K562 (cell line): ENCODE measurements at regions not wholly inside any gene's neighbourhood (a gene's known extent, or its start where the extent isn't known, plus 50 kb on each side); places are given as distances from the start of the nearest gene placed in this dataset.

Experiments used
- ATAC-seq: fragments of 200-7000 bp; cut with Tn5 transposase; 3 replicates; pipeline ENCODE4 v1.9.1; 2020; ENCODE audit warnings: moderate library complexity
- BruUV-seq: library from RNA; stranded (reverse); fragments of 400-500 nt; replicated peaks from 2 replicates; lab custom pipeline; 2021; lab: Mats Ljungman, UMichigan
- CTCF ChIA-PET: fragments of 300-600 bp; formaldehyde crosslinking; extraction: SDS; loops from one replicate; lab custom pipeline; 2021; ENCODE audit warnings: low intra/inter-chr PET ratio; lab: Yijun Ruan, JAX
- POLR2A ChIA-PET: fragments of 300-600, 350-650 bp; sonication (Branson Sonifier 250); formaldehyde crosslinking; extraction: SDS; loops from one replicate; lab custom pipeline; 2021; ENCODE audit warnings: antibody characterized with exemption, inconsistent platforms; lab: Yijun Ruan, JAX
- DNase-seq, 4 experiments: peaks; one replicate each; pipeline versions ENCODE4 v3.0.0 to v3.0.0-alpha.2; 2011 to 2018; ENCODE audit warnings: low spot score in 3 of 4, mixed read lengths in 3 of 4; ENCODE audit errors: extremely low read depth in 1 of 4
- FAIRE-seq: peaks from 2 replicates; lab custom pipeline; 2011; peaks lifted over from hg19 to GRCh38; lab: Jason Lieb, UNC
- H2AFZ ChIP-seq: 2 replicates; pipeline ENCODE4 v1.6.0; 2011; ENCODE audit warnings: low read depth, low read length, control low read depth, inconsistent platforms
- H3K27ac ChIP-seq: fragments of 200-600 bp; 3 replicates; pipeline ENCODE4 v1.8.0; 2011; ENCODE audit warnings: low read depth, mild to moderate bottlenecking, control low read depth, inconsistent platforms, low read length, moderate library complexity, mixed read lengths; ENCODE audit errors: extremely low read depth
- H3K27me3 ChIP-seq, 2 experiments: fragments of 300-600 bp in 1 of 2; 2 replicates in 1 of 2; 3 replicates in 1 of 2; pipeline versions ENCODE4 v1.6.0 to v1.8.0; 2011; ENCODE audit warnings: inconsistent platforms in 2 of 2, low read length in 2 of 2, mild to moderate bottlenecking in 1 of 2, mixed read lengths in 1 of 2, moderate library complexity in 1 of 2; ENCODE audit not compliant: control insufficient read depth in 2 of 2, insufficient read depth in 2 of 2
- H3K36me3 ChIP-seq: fragments of 300-600 bp; 3 replicates; pipeline ENCODE4 v1.8.0; 2011; ENCODE audit warnings: mild to moderate bottlenecking, low read length, inconsistent platforms; ENCODE audit not compliant: control insufficient read depth, insufficient read depth
- H3K4me1 ChIP-seq, 2 experiments: fragments of 200-600 bp in 1 of 2; replicated peaks in 1 of 2; 2 replicates in 1 of 2; 3 replicates in 1 of 2; pipeline versions ENCODE4 v1.5.1 to v1.8.0; 2011; ENCODE audit warnings: inconsistent platforms in 2 of 2, low read length in 2 of 2, mild to moderate bottlenecking in 1 of 2, mixed read lengths in 1 of 2, moderate library complexity in 1 of 2; ENCODE audit not compliant: control insufficient read depth in 2 of 2, insufficient read depth in 2 of 2
- H3K4me2 ChIP-seq: 2 replicates; pipeline ENCODE4 v1.6.1; 2011; ENCODE audit warnings: low read length, control low read depth, inconsistent platforms, mixed read lengths; ENCODE audit not compliant: insufficient read depth
- H3K4me3 ChIP-seq: fragments of 200-600 bp; sonication (generic), shearing (Covaris generic); 2 replicates; pipeline ENCODE4 v1.5.1; 2016; ENCODE audit warnings: control low read depth, inconsistent platforms
- H3K79me2 ChIP-seq: fragments of 200-600 bp; 3 replicates; pipeline ENCODE4 v1.8.0; 2011; ENCODE audit warnings: low read length, inconsistent platforms; ENCODE audit not compliant: control insufficient read depth, insufficient read depth
- H3K9ac ChIP-seq, 2 experiments: 2 replicates each; pipeline versions ENCODE4 v1.6.0 to v1.6.1; 2011; ENCODE audit warnings: low read depth in 2 of 2, low read length in 2 of 2, control low read depth in 1 of 2, inconsistent platforms in 1 of 2, mild to moderate bottlenecking in 1 of 2, mixed read lengths in 1 of 2; ENCODE audit not compliant: insufficient read depth in 1 of 2
- H3K9me1 ChIP-seq: one replicate; pipeline ENCODE4 v1.6.0; 2011; ENCODE audit warnings: inconsistent platforms, mild to moderate bottlenecking, low read length, moderate library complexity; ENCODE audit not compliant: control insufficient read depth, insufficient read depth
- H3K9me3 ChIP-seq: replicated peaks from 2 replicates; pipeline ENCODE4 v1.5.1; 2011; ENCODE audit warnings: low read depth, low read length, inconsistent platforms; ENCODE audit not compliant: control insufficient read depth, insufficient read depth
- H4K20me1 ChIP-seq: replicated peaks from 2 replicates; pipeline ENCODE4 v1.6.1; 2011; ENCODE audit warnings: low read length, inconsistent platforms, mixed read lengths; ENCODE audit not compliant: control insufficient read depth, insufficient read depth
- CEBPB ChIP-seq: fragments of 450-650 bp; IDR thresholded peaks from 2 replicates; pipeline ENCODE4 v1.6.1; 2016; ENCODE audit warnings: missing genetic modification characterization, missing compliant biosample characterization
- ELF2 ChIP-seq: fragments of 250-450 bp; sonication (Bioruptor Pico); IDR thresholded peaks from 2 replicates; pipeline ENCODE4 v1.5.0; 2021; ENCODE audit warnings: mild to moderate bottlenecking
- HNRNPL ChIP-seq: fragments of 200-400 bp; formaldehyde crosslinking; IDR thresholded peaks from 2 replicates; pipeline ENCODE4 v1.6.1; 2017; ENCODE audit warnings: low read depth, mild to moderate bottlenecking, low read length
- HSF4 ChIP-seq: fragments of 250-450 bp; sonication (Bioruptor Pico); IDR thresholded peaks from 2 replicates; pipeline ENCODE4 v2.1.2; 2022; ENCODE audit warnings: mild to moderate bottlenecking, moderate library complexity, borderline replicate concordance
- ID3 ChIP-seq, 2 experiments: fragments of 250-450 bp in 1 of 2; fragments of 450-650 bp in 1 of 2; sonication (Bioruptor Pico) in 1 of 2; IDR thresholded peaks; 2 replicates each; pipeline versions ENCODE4 v1.6.1 to v1.8.0; 2016 to 2021; ENCODE audit warnings: mild to moderate bottlenecking in 2 of 2, moderate library complexity in 2 of 2, missing compliant biosample characterization in 1 of 2, missing genetic modification characterization in 1 of 2
- MAFG ChIP-seq: fragments of 450-650 bp; conservative IDR thresholded peaks from 2 replicates; pipeline ENCODE4 v1.6.1; 2016; ENCODE audit warnings: missing genetic modification characterization, missing compliant biosample characterization
- RAD21 ChIP-seq, 2 experiments: fragments of 250-450 bp in 1 of 2; fragments of 450-650 bp in 1 of 2; sonication (Bioruptor Pico) in 1 of 2; formaldehyde crosslinking in 1 of 2; IDR thresholded peaks in 1 of 2; conservative IDR thresholded peaks in 1 of 2; 2 replicates each; pipeline versions ENCODE4 v1.4.0 to v1.8.0; 2020 to 2022; ENCODE audit warnings: mild to moderate bottlenecking in 2 of 2, moderate library complexity in 1 of 2
- RAD51 ChIP-seq: fragments of 450-650 bp; IDR thresholded peaks from 2 replicates; pipeline ENCODE4 v1.7.1; 2016; ENCODE audit warnings: low read depth, mild to moderate bottlenecking, borderline replicate concordance
- SRSF3 ChIP-seq: fragments of 200-400 bp; formaldehyde crosslinking; IDR thresholded peaks from 2 replicates; pipeline ENCODE4 v1.6.1; 2016; ENCODE audit warnings: mild to moderate bottlenecking, low read length, moderate library complexity; ENCODE audit not compliant: insufficient read depth
- TFAP4 ChIP-seq: sonication (generic); formaldehyde crosslinking; IDR thresholded peaks from 2 replicates; pipeline ENCODE4 v1.8.0; 2022; ENCODE audit warnings: missing genetic modification reagents, mild to moderate bottlenecking, moderate library complexity, borderline replicate concordance
- ZNF12 ChIP-seq: sonication (generic); formaldehyde crosslinking; IDR thresholded peaks from 2 replicates; pipeline ENCODE4 v1.4.0; 2020; ENCODE audit warnings: mild to moderate bottlenecking, missing genetic modification reagents
- ZNF57 ChIP-seq: fragments of 450-650 bp; formaldehyde crosslinking; IDR thresholded peaks from 2 replicates; pipeline ENCODE4 v1.4.0; 2020; ENCODE audit warnings: mild to moderate bottlenecking, moderate library complexity
- ZNF655 ChIP-seq: fragments of 250-450 bp; sonication (Bioruptor Pico); IDR thresholded peaks from 2 replicates; pipeline ENCODE4 v1.5.0; 2021
- ZNF780A ChIP-seq: fragments of 250-450 bp; sonication (Bioruptor Pico); IDR thresholded peaks from 2 replicates; pipeline ENCODE4 v1.5.0; 2021; ENCODE audit warnings: mild to moderate bottlenecking
- WGBS: fragments of 100-300 bp; shearing (Covaris generic); methylation state at CpG from one replicate; pipeline ENCODE4 v1.1.6; 2016; ENCODE audit warnings: low coverage, mixed read lengths; ENCODE audit not compliant: insufficient coverage; ENCODE audit errors: missing lambda C conversion rate; 5-methylcytosine and 5-hydroxymethylcytosine counted together
- in situ Hi-C: fragments of 300-500 bp; cut with MboI; formaldehyde crosslinking; loops from 4 replicates; pipeline ENCODE4 v1.15.0; 2018; ENCODE audit warnings: inconsistent platforms, mixed read lengths
- intact Hi-C: fragments of 100-400 bp; cut with micrococcal nuclease; formaldehyde crosslinking; loops from 2 replicates; pipeline ENCODE4 v1.14.2; 2022
- TF ChIP-seq, protein P1 (sequence below): fragments of 250-450 bp; sonication (Bioruptor Pico); IDR thresholded peaks from 2 replicates; pipeline ENCODE4 v1.8.0; 2022; ENCODE audit warnings: inconsistent platforms, mild to moderate bottlenecking, moderate library complexity, borderline replicate concordance
- TF ChIP-seq, protein P2 (sequence below): fragments of 450-650 bp; formaldehyde crosslinking; IDR thresholded peaks from 2 replicates; pipeline ENCODE4 v1.4.0; 2020; ENCODE audit warnings: mild to moderate bottlenecking, mixed read lengths

DNA sequence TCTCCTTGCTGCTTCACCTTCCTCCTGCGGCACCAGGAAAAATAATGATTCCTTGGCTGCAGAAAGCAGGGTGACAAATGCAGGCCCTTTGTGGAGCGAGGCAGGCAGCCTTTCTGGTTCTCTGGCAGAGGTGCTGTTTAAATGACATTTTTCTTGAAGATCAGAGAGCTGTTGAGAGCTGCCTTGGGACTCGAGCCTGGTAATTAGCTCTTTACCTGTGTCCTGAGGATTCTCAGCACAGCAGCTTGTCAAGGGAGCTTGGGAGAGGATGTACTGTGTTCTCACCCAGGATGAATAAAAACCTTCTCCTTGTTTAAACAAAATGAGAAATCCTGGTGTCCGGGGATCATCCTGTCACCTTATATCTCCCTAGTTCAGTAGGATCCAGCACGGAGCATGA lies 204.0 kb downstream of the AACS start:
- no peak for TF ChIP-seq ZNF655 (CRISPR knock-in tag)
- TF ChIP-seq CEBPB, result no peak
- no peak for TF ChIP-seq ELF2 (CRISPR knock-in tag)
- no peak for TF ChIP-seq MAFG (tag)
- no peak for TF ChIP-seq TFAP4
- no peak for TF ChIP-seq SRSF3
- TF ChIP-seq, protein P1, sequence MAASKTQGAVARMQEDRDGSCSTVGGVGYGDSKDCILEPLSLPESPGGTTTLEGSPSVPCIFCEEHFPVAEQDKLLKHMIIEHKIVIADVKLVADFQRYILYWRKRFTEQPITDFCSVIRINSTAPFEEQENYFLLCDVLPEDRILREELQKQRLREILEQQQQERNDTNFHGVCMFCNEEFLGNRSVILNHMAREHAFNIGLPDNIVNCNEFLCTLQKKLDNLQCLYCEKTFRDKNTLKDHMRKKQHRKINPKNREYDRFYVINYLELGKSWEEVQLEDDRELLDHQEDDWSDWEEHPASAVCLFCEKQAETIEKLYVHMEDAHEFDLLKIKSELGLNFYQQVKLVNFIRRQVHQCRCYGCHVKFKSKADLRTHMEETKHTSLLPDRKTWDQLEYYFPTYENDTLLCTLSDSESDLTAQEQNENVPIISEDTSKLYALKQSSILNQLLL, result no peak
- no peak for TF ChIP-seq ID3 (CRISPR knock-in tag; IDR thresholded peaks at IDR 0.05)
- no peak for TF ChIP-seq ID3 (tag; IDR thresholded peaks at IDR 0.05)
- TF ChIP-seq RAD21 (CRISPR knock-in tag; conservative IDR thresholded peaks at IDR 0.05 in 1 of 2, IDR thresholded peaks at IDR 0.05 in 1 of 2), result no peak
- no peak for TF ChIP-seq HNRNPL
- TF ChIP-seq ZNF780A (CRISPR knock-in tag), result no peak
- no peak for TF ChIP-seq ZNF57 (CRISPR knock-in tag)
- TF ChIP-seq, protein P2, sequence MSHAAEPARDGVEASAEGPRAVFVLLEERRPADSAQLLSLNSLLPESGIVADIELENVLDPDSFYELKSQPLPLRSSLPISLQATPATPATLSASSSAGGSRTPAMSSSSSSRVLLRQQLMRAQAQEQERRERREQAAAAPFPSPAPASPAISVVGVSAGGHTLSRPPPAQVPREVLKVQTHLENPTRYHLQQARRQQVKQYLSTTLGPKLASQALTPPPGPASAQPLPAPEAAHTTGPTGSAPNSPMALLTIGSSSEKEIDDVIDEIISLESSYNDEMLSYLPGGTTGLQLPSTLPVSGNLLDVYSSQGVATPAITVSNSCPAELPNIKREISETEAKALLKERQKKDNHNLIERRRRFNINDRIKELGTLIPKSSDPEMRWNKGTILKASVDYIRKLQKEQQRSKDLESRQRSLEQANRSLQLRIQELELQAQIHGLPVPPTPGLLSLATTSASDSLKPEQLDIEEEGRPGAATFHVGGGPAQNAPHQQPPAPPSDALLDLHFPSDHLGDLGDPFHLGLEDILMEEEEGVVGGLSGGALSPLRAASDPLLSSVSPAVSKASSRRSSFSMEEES (CRISPR knock-in tag), result no peak
- no peak for TF ChIP-seq RAD51
- TF ChIP-seq HSF4 (CRISPR knock-in tag), result no peak
- TF ChIP-seq ZNF12 (CRISPR knock-in tag), result no peak
- H3K4me2 ChIP-seq, result no peak overlapping the region
- ChIA-PET CTCF (no interaction called here), POLR2A (interaction anchor here (1.0 kb wide), 1 partner anchor 9 kb away, joined by 3 read pairs; no protein-coding TSS in a partner anchor)
- FAIRE-seq, result no peak
- H3K36me3 ChIP-seq, result no peaks in the 10 kb centered on the region
- ATAC-seq, result no peak
- H3K9ac ChIP-seq, result no peak overlapping the region
- intact Hi-C loops (no loop called here), in situ Hi-C loops (no loop called here)
- DNase-seq, result no peak
- no peak overlapping the region for H2AFZ ChIP-seq
- no peaks in the 10 kb centered on the region for H3K9me1 ChIP-seq
- H3K4me3 ChIP-seq, result no peak overlapping the region
- WGBS, result 0% methylated on average over 5 of the region's 5 CpGs
- no peak overlapping the region for H3K27ac ChIP-seq
- no TSS peak for BruUV-seq
- H3K79me2 ChIP-seq, result no peaks in the 10 kb centered on the region
- no peaks in the 10 kb centered on the region for H3K9me3 ChIP-seq
- H3K4me1 ChIP-seq, result no peaks in the 10 kb centered on the region
- no peaks in the 10 kb centered on the region for H4K20me1 ChIP-seq
- H3K27me3 ChIP-seq, result peaks cover 2 to 3% of the 10 kb centered on the region in 2 experiments; a peak in 2 of 5 replicates
